Mucosa of rectum (tissue), 2 donors: ENCODE measurements at regions not wholly inside any gene's neighbourhood (a gene's known extent, or its start where the extent isn't known, plus 50 kb on each side); places are given as distances from the start of the nearest gene placed in this dataset.

Experiments used
- H3K27ac ChIP-seq, 2 donors: one replicate each; pipeline ENCODE4 v1.7.0; 2013; ENCODE audit warnings: inconsistent platforms in 2 of 2, low read depth in 2 of 2, low read length in 2 of 2
- H3K27me3 ChIP-seq, 2 donors: one replicate each; pipeline ENCODE4 v1.7.0; 2013; ENCODE audit warnings: low read length in 2 of 2; ENCODE audit not compliant: control insufficient read depth in 2 of 2, insufficient read depth in 2 of 2
- H3K36me3 ChIP-seq, 2 donors: one replicate each; pipeline ENCODE4 v1.7.0; 2013; ENCODE audit warnings: low read length in 2 of 2; ENCODE audit not compliant: control insufficient read depth in 2 of 2, insufficient read depth in 2 of 2
- H3K4me1 ChIP-seq, 2 donors: one replicate each; pipeline ENCODE4 v1.7.0; 2013; ENCODE audit warnings: low read length in 2 of 2, mild to moderate bottlenecking in 1 of 2; ENCODE audit not compliant: control insufficient read depth in 2 of 2, insufficient read depth in 2 of 2
- H3K4me3 ChIP-seq, 2 donors: one replicate each; pipeline ENCODE4 v1.7.0; 2013; ENCODE audit warnings: low read length in 2 of 2
- H3K9ac ChIP-seq, 2 donors: one replicate each; pipeline ENCODE4 v1.7.0; 2013; ENCODE audit warnings: low read length in 2 of 2, low read depth in 1 of 2, mild to moderate bottlenecking in 1 of 2
- H3K9me3 ChIP-seq, 2 donors: one replicate each; pipeline ENCODE4 v1.7.0; 2013; ENCODE audit warnings: low read length in 2 of 2; ENCODE audit not compliant: control insufficient read depth in 2 of 2
- donor health status: healthy.
- donor health status: Normal muscosa, but diverticular disease.

DNA sequence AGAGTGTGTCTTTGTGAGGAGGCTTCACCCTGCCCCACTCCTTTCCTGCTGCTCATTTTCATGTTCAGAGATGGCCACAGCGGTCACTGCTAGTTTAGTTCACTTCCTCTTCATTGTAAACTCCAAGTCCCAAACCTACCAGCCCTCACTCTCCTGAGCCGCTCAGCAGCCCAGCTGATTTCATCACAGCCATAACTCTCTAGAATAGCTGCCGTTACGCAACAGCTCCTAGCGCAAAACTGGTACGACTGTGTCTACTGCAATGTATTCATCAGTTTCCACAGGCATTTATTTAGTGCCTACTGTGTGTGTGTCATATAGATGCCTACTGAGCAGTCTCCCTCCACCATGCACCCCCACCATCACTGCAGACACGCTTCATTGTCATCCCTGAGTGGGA lies 233.5 kb upstream of the RPL38 start:
- H3K4me3 ChIP-seq: no peak overlapping the region
- H3K27ac ChIP-seq: no peak overlapping the region
- H3K27me3 ChIP-seq: peaks cover 0 to 20% of the 10 kb centered on the region in 2 donors
- H3K9me3 ChIP-seq: no peaks in the 10 kb centered on the region
- no peak overlapping the region for H3K9ac ChIP-seq
- no peaks in the 10 kb centered on the region for H3K36me3 ChIP-seq
- H3K4me1 ChIP-seq: no peaks in the 10 kb centered on the region

DNA sequence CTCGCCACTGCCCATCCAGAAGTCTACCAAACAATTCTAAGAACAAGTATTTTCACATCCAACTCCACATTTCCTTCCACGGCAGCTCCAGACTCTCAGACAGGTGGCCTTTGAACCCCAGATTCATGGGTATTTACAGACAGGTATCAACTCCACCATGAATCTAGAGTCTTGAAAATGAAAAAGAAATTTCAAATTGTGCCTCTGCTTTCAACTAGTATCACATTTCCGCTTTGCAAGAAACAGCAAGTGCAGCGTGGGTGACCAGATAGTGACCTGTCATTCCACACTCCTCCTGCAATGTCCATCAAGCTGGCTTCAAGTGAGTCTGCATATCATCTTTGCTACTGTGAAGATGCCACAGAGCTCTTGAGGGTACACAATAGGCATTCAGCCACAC lies 232.4 kb upstream of the RPL38 start:
- Histone ChIP-seq H3K27me3 (peaks cover 0 to 17% of the 10 kb centered on the region in 2 donors), H3K36me3 (no peaks in the 10 kb centered on the region), H3K27ac (no peak overlapping the region), H3K4me1 (no peaks in the 10 kb centered on the region), H3K9ac (no peak overlapping the region), H3K9me3 (no peaks in the 10 kb centered on the region), H3K4me3 (no peak overlapping the region)

DNA sequence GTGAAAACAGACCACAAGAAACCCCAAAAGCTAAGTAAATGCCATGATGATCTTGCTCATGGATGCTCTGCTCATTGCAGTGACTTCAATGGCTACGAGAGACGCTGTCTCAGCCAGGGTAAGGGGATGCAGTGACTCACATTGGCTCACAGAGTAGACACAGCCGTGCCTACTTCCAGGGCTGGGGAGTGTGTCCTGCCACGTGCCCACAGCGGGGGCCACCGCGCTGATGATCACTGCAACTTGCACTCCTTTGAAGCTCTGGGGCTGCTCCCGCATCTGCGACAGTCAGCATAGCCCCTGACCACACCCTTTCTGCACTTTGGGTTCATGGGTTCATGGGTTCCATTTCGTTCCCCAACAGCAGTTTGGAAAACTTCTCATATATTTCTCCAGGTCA lies 231.4 kb upstream of the RPL38 start:
- H3K4me3 ChIP-seq: no peak overlapping the region
- no peak overlapping the region for H3K27ac ChIP-seq
- H3K4me1 ChIP-seq: no peaks in the 10 kb centered on the region
- no peak overlapping the region for H3K9ac ChIP-seq
- H3K36me3 ChIP-seq: no peaks in the 10 kb centered on the region
- no peaks in the 10 kb centered on the region for H3K9me3 ChIP-seq
- H3K27me3 ChIP-seq: peaks cover 0 to 15% of the 10 kb centered on the region in 2 donors

DNA sequence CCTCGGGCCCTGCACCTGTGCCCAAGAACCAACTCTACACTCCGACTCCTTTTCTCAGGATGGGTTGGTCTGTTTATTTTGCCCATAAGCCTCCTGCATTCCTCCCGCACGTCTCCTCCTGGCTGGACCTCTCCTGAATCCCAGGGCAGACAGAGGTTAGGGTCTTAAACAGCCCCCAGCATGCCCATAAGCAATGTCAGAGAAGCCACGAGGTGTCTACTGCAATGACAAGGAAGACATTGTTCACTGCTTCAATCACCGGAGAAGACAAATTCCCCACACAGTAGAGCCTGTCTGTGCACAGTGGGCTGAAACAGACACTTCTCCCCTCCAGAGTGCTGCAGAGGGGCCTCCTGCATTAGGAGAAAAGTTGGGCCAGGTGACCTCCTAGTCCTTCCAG lies 230.6 kb upstream of the RPL38 start:
- Histone ChIP-seq H3K9me3 (no peaks in the 10 kb centered on the region), H3K4me1 (no peaks in the 10 kb centered on the region), H3K27me3 (peaks cover 0 to 17% of the 10 kb centered on the region in 2 donors), H3K4me3 (no peak overlapping the region), H3K27ac (no peak overlapping the region), H3K9ac (no peak overlapping the region), H3K36me3 (no peaks in the 10 kb centered on the region)

DNA sequence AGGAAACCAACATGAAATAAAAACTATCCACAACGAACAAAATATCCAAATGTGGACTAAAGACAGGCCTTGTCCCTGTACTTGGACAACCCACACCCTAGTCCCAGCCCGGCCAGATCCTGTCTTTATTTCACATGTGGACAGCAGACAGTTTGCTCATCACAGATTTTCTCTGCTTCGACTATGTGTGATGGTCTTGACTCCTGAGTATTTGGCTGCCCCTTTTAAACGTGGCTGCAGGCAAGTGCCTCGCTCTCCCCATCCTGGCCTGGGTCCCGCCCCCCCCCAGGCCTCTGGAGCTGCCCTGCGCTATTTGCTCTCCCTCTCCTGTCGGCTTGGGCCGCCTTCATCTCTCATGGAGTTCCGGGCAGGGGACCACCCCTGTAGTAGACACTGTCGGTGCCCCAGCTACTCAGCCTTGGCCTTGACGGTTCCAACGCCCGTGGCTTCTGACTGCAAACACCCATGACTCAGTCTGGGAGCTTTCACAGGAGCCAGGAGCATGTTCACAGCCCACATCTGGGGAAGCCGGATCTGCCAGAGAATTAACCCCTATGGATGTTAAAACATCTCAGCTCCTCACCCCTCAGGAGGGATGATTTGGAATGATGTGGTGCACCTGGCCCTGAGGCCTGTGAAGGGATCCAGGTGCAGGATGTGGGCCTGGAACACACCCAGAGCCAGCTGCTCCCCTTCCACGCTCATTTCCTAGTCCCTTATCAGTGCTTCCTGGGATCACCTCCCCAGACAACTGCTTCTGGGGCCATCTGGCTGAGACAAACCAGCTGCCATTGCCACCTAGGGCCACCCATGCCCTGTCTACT lies 229.7 kb upstream of the RPL38 start:
- Histone ChIP-seq H3K9me3 (no peaks in the 10 kb centered on the region), H3K9ac (no peak overlapping the region), H3K4me3 (no peak overlapping the region), H3K36me3 (no peaks in the 10 kb centered on the region), H3K27ac (no peak overlapping the region), H3K27me3 (peaks cover 0 to 17% of the 10 kb centered on the region in 2 donors), H3K4me1 (no peaks in the 10 kb centered on the region)

DNA sequence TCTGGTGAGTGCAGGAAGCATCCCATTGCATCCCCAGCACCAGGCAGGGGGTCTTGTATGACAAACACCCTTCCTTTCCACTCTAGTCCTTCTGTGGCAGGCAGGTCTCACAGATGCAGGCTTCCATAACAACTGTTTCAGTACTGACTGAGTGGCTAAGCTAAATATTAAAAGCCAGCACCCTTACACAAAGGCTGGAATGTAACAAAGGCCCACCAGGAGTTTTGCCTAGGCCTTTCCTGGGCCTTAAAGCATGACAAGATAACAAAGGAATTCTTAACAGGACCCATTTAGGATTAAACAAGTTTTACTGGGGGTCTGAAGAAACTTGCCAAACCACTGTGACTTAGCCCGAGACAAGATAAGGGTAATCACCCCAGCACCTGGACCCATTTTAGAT lies 228.9 kb upstream of the RPL38 start:
- H3K27ac ChIP-seq: no peak overlapping the region
- H3K36me3 ChIP-seq: no peaks in the 10 kb centered on the region
- no peak overlapping the region for H3K9ac ChIP-seq
- H3K4me1 ChIP-seq: no peaks in the 10 kb centered on the region
- peaks cover 0 to 17% of the 10 kb centered on the region in 2 donors for H3K27me3 ChIP-seq
- no peaks in the 10 kb centered on the region for H3K9me3 ChIP-seq
- no peak overlapping the region for H3K4me3 ChIP-seq

DNA sequence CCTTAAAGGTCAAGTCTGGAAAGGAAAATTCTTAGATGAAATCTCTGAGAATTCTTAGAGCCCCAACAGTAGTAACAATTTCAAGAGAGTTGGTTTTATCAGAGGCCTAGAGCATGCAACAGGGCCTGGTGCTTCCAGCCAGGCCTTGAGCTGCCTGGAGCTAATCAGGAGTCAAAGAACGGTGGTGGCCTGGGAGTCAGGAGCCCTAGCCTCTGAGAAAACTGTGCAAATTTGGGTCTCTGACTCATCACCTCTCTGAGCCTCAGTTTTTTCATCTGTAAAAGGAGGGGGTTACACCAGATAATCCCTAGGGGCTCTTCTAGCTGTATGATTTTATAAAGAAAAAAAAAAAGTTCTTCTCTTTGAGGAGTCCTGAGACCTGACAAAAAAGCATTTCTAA lies 227.3 kb upstream of the RPL38 start:
- H3K4me3 ChIP-seq: no peak overlapping the region
- H3K9ac ChIP-seq: no peak overlapping the region
- no peaks in the 10 kb centered on the region for H3K36me3 ChIP-seq
- no peaks in the 10 kb centered on the region for H3K4me1 ChIP-seq
- H3K9me3 ChIP-seq: no peaks in the 10 kb centered on the region
- H3K27me3 ChIP-seq: peaks cover 0 to 11% of the 10 kb centered on the region in 2 donors
- no peak overlapping the region for H3K27ac ChIP-seq

DNA sequence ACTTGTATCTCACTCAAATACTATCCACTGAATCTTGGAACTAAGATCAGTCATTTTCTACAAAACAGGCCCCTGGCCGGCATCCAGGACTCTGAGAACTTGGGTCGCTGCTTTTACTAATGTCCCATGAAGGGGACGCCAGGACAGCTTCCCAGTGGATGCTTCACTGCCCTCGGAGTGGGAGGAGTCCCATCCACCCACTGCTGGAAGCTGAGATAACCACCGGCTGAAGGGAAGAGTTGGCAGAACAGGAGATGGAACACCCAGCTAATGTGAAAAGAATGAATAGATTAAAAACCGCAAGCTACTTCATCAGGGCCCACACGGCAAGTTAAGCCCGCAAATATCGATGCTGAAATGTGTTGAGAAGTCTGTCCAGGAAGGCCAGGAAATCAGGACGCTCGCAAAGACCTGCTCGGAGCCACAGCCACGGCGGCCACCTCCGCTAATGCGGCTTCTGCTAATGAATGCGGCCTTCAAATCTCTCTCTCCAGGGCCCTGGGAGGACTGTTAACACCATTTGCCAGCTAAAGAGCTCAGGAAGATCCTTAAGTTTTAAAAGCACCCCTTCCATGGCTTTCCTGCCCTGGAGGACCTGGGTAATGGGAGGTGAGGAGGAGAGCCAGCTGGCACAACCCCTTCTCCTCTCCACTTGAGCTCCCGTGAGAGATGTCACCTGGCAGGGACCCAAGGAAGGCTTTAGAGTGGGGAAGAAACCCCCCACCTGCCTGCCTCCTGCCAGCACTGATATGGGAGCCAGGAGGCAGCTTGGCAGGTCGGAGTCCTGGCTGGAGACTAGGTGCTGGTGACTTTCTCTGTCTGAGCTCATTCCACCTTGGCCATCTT lies 226.6 kb upstream of the RPL38 start:
- peaks cover 0 to 11% of the 10 kb centered on the region in 2 donors for H3K27me3 ChIP-seq

DNA sequence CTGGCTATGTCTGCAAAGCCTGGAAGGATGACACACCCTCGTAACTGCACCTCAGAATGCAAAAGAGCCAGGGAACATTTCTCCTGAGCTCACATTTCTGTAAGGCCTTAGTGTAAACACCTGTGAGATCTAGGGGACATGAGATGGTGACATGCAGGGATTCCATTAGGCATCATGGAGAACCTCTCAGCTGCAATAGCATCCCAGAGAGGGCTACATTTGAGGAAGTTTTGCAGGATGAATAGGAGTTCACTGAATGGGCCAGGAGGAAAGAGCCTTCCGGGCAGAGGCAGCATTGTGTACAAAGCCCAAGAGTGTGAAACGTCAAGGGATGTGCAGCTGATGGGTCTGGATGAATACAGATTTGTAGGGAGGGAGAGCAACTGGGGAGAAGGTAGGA lies 223.0 kb upstream of the RPL38 start:
- Histone ChIP-seq H3K36me3 (no peaks in the 10 kb centered on the region), H3K9ac (no peak overlapping the region), H3K9me3 (no peaks in the 10 kb centered on the region), H3K4me1 (no peaks in the 10 kb centered on the region), H3K4me3 (no peak overlapping the region), H3K27me3 (peaks cover 0 to 6% of the 10 kb centered on the region in 2 donors), H3K27ac (no peak overlapping the region)

More for the DNA sequence above, 226.6 kb upstream of the RPL38 start:
- no peak overlapping the region for H3K4me3 ChIP-seq
- no peaks in the 10 kb centered on the region for H3K4me1 ChIP-seq
- H3K27ac ChIP-seq: no peak overlapping the region
- H3K9ac ChIP-seq: no peak overlapping the region
- no peaks in the 10 kb centered on the region for H3K36me3 ChIP-seq
- no peaks in the 10 kb centered on the region for H3K9me3 ChIP-seq

DNA sequence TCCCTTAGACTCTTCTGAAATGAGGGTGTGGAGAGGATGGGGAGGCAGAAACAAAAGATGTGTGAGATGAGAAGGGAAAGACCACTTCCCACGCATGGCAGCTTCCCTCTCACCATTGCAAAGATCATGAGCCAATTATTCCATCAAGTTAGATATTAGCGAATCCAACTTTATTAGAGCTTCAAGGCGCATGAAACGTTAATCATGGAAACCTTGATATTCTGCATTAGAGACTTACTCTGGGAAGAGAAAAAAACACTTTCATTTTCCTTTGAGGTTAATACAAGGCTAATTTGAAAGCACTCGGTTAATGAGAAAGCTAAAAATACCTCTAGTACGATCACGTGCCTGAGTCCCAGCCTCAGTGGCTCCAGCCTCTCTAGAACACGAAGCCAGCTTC lies 220.6 kb upstream of the RPL38 start:
- Histone ChIP-seq H3K27me3 (peaks cover 2 to 5% of the 10 kb centered on the region in 2 donors), H3K27ac (no peak overlapping the region), H3K9me3 (no peaks in the 10 kb centered on the region)

More for the DNA sequence above, 220.6 kb upstream of the RPL38 start:
- H3K9ac ChIP-seq: no peak overlapping the region
- no peaks in the 10 kb centered on the region for H3K4me1 ChIP-seq
- H3K4me3 ChIP-seq: no peak overlapping the region
- H3K36me3 ChIP-seq: no peaks in the 10 kb centered on the region
